SK-MEL-5 (cell line): ENCODE measurements at regions not wholly inside any gene's neighbourhood (a gene's known extent, or its start where the extent isn't known, plus 50 kb on each side); places are given as distances from the start of the nearest gene placed in this dataset.
"Not testable (repeated sequence)": the region's sequence is repeated elsewhere in the genome, so short reads cannot be mapped to it uniquely, and the experiment has no call there.

Experiments used
- DNase-seq: peaks from one replicate; pipeline ENCODE4 v3.0.0-alpha.2; 2016; ENCODE audit warnings: low read depth, low spot score
- in situ Hi-C: cut with HindIII; loops from 2 replicates; pipeline ENCODE4 v1.10.0; 2016; ENCODE audit warnings: low sequenced_read_pairs, high pct_unique_total_duplicates, low pct_unique_long_range_greater_than_20kb

GRCh38 chr2:210839450-210839849, 283.1 kb downstream of the CPS1 start:
- DNase-seq, result no peak
- in situ Hi-C loops, result no loop called here

GRCh38 chr2:210842896-210843295, 286.5 kb downstream of the CPS1 start:
- no peak for DNase-seq
- in situ Hi-C loops, result no loop called here

- in situ Hi-C loops, result no loop called here
- no peak for DNase-seq
These were observed 287.6 kb downstream of the CPS1 start for GRCh38 chr2:210844016-210844415.

GRCh38 chr2:210859314-210859713, 302.9 kb downstream of the CPS1 start:
- in situ Hi-C loops, result no loop called here
- DNase-seq, result no peak

- in situ Hi-C loops, result no loop called here
- DNase-seq, result no peak
These were observed 303.9 kb downstream of the CPS1 start for GRCh38 chr2:210860276-210860675.

- in situ Hi-C loops, result no loop called here
- no peak for DNase-seq
These were observed 304.8 kb downstream of the CPS1 start for GRCh38 chr2:210861038-210861665.

- in situ Hi-C loops, result no loop called here
These were observed 306.1 kb downstream of the CPS1 start for GRCh38 chr2:210862283-210863065.

GRCh38 chr2:210863283-210863682, 306.9 kb downstream of the CPS1 start:
- DNase-seq, result no peak
- in situ Hi-C loops, result no loop called here

More at GRCh38 chr2:210862283-210863065, 306.1 kb downstream of the CPS1 start:
- no peak for DNase-seq

GRCh38 chr2:210871566-210871965, 315.2 kb downstream of the CPS1 start:
- in situ Hi-C loops, DNase-seq: not testable (repeated sequence)

GRCh38 chr2:210873631-210874030, 317.2 kb downstream of the CPS1 start:
- DNase-seq, result no peak
- in situ Hi-C loops, result no loop called here

- no peak for DNase-seq
- in situ Hi-C loops, result no loop called here
These were observed 327.8 kb downstream of the CPS1 start for GRCh38 chr2:210884227-210884626.

GRCh38 chr2:210888035-210888434, 331.6 kb downstream of the CPS1 start:
- in situ Hi-C loops, result no loop called here

GRCh38 chr2:210895132-210895531, 338.7 kb downstream of the CPS1 start:
- in situ Hi-C loops, result no loop called here
- peak; percentile 55 for DNase-seq

More at GRCh38 chr2:210888035-210888434, 331.6 kb downstream of the CPS1 start:
- DNase-seq, result no peak

- DNase-seq, result no peak
- in situ Hi-C loops, result no loop called here
These were observed 342.7 kb downstream of the CPS1 start for GRCh38 chr2:210899131-210899530.

- in situ Hi-C loops, result no loop called here
- DNase-seq, result no peak
These were observed 344.9 kb downstream of the CPS1 start for GRCh38 chr2:210901326-210901725.

- DNase-seq, result no peak
- in situ Hi-C loops, result no loop called here
These were observed 356.4 kb downstream of the CPS1 start for GRCh38 chr2:210912779-210913178.

GRCh38 chr2:210913461-210913860, 357.1 kb downstream of the CPS1 start:
- in situ Hi-C loops, result no loop called here
- DNase-seq, result no peak

GRCh38 chr2:210915912-210916311, 359.5 kb downstream of the CPS1 start:
- no peak for DNase-seq
- in situ Hi-C loops, result no loop called here

- no peak for DNase-seq
- in situ Hi-C loops, result no loop called here
These were observed 361.1 kb downstream of the CPS1 start for GRCh38 chr2:210917465-210917864.
